HEK293 (cell line): ENCODE measurements at regions not wholly inside any gene's neighbourhood (a gene's known extent, or its start where the extent isn't known, plus 50 kb on each side); places are given as distances from the start of the nearest gene placed in this dataset.

Source experiments
- CTCF ChIA-PET: fragments of 350-600 bp; formaldehyde crosslinking; extraction: SDS; loops from one replicate; lab custom pipeline; 2021; ENCODE audit warnings: antibody characterized with exemption; lab: Yijun Ruan, JAX
- POLR2A ChIA-PET: fragments of 300-600 bp; formaldehyde crosslinking; extraction: SDS; loops from one replicate; lab custom pipeline; 2020; ENCODE audit warnings: antibody characterized with exemption, inconsistent platforms; lab: Yijun Ruan, JAX
- H3K27ac ChIP-seq: fragments of 200-500 bp; sonication (Bioruptor generic); 2 replicates; pipeline ENCODE4 v1.5.1; 2014; ENCODE audit warnings: low read depth, low read length, control low read depth, inconsistent platforms; ENCODE audit errors: extremely low read depth
- H3K36me3 ChIP-seq, 2 experiments: fragments of 200-500 bp in 1 of 2; sonication (Bioruptor generic) in 1 of 2; 1 replicate in 1 of 2; 2 replicates in 1 of 2; pipeline ENCODE4 v1.5.1; 2014 to 2017; ENCODE audit warnings: inconsistent platforms in 2 of 2, low read length in 2 of 2; ENCODE audit not compliant: control insufficient read depth in 2 of 2, insufficient read depth in 1 of 2
- H3K4me1 ChIP-seq: fragments of 200-500 bp; sonication (Bioruptor generic); 2 replicates; pipeline ENCODE4 v1.5.1; 2014; ENCODE audit warnings: mild to moderate bottlenecking, low read length, inconsistent platforms; ENCODE audit not compliant: control insufficient read depth, insufficient read depth
- H3K4me3 ChIP-seq: 2 replicates; pipeline ENCODE4 v1.5.1; 2011; ENCODE audit warnings: low read depth, mild to moderate bottlenecking, control low read depth, low read length, moderate library complexity
- H3K9me3 ChIP-seq: fragments of 200-500 bp; sonication (Bioruptor generic); 2 replicates; pipeline ENCODE4 v1.5.1; 2014; ENCODE audit warnings: low read depth, low read length, inconsistent platforms; ENCODE audit not compliant: control insufficient read depth, insufficient read depth
- KLF8 ChIP-seq: fragments of 450-650 bp; formaldehyde crosslinking; IDR thresholded peaks from 2 replicates; pipeline ENCODE4 v1.5.1; 2016; ENCODE audit warnings: missing biosample characterization, missing genetic modification characterization
- PATZ1 ChIP-seq: fragments of 450-650 bp; formaldehyde crosslinking; IDR thresholded peaks from 2 replicates; pipeline ENCODE4 v1.5.1; 2016; ENCODE audit warnings: missing biosample characterization, missing genetic modification characterization
- REPIN1 ChIP-seq: fragments of 450-650 bp; formaldehyde crosslinking; IDR thresholded peaks from 2 replicates; pipeline ENCODE4 v1.5.1; 2017; ENCODE audit warnings: missing biosample characterization, missing genetic modification characterization, low read depth
- YY2 ChIP-seq: fragments of 450-650 bp; formaldehyde crosslinking; IDR thresholded peaks from 2 replicates; pipeline ENCODE4 v1.5.1; 2016; ENCODE audit warnings: missing biosample characterization, missing genetic modification characterization
- ZNF114 ChIP-seq: fragments of 450-650 bp; formaldehyde crosslinking; IDR thresholded peaks from 2 replicates; pipeline ENCODE4 v1.5.0; 2017; ENCODE audit warnings: missing biosample characterization, missing genetic modification characterization
- ZNF132 ChIP-seq: fragments of 450-650 bp; formaldehyde crosslinking; IDR thresholded peaks from 2 replicates; pipeline ENCODE4 v1.5.1; 2017; ENCODE audit warnings: missing biosample characterization, missing genetic modification characterization, borderline replicate concordance
- ZNF146 ChIP-seq: fragments of 450-650 bp; formaldehyde crosslinking; IDR thresholded peaks from 2 replicates; pipeline ENCODE4 v1.5.1; 2016; ENCODE audit warnings: missing biosample characterization, missing genetic modification characterization
- ZNF175 ChIP-seq: fragments of 450-650 bp; formaldehyde crosslinking; IDR thresholded peaks from 2 replicates; pipeline ENCODE4 v1.5.1; 2016; ENCODE audit warnings: missing biosample characterization, missing genetic modification characterization
- ZNF302 ChIP-seq: fragments of 450-650 bp; formaldehyde crosslinking; IDR thresholded peaks from 2 replicates; pipeline ENCODE4 v1.5.1; 2016; ENCODE audit warnings: missing biosample characterization, missing genetic modification characterization, low read depth
- ZNF426 ChIP-seq: fragments of 450-650 bp; formaldehyde crosslinking; IDR thresholded peaks from 2 replicates; pipeline ENCODE4 v1.5.1; 2017; ENCODE audit warnings: missing biosample characterization, missing genetic modification characterization, mild to moderate bottlenecking, inconsistent platforms, moderate library complexity
- ZNF555 ChIP-seq: fragments of 450-650 bp; formaldehyde crosslinking; conservative IDR thresholded peaks from 2 replicates; pipeline ENCODE4 v1.5.1; 2017; ENCODE audit warnings: missing biosample characterization, mild to moderate bottlenecking, missing genetic modification characterization, inconsistent platforms
- ZNF558 ChIP-seq: fragments of 450-650 bp; formaldehyde crosslinking; IDR thresholded peaks from 2 replicates; pipeline ENCODE4 v1.5.1; 2016; ENCODE audit warnings: missing biosample characterization, missing genetic modification characterization
- ZNF701 ChIP-seq: fragments of 450-650 bp; formaldehyde crosslinking; IDR thresholded peaks from 2 replicates; pipeline ENCODE4 v1.5.1; 2016; ENCODE audit warnings: missing biosample characterization, missing genetic modification characterization
- ZSCAN30 ChIP-seq: fragments of 450-650 bp; IDR thresholded peaks from 2 replicates; pipeline ENCODE4 v1.5.1; 2018; ENCODE audit warnings: missing biosample characterization, mild to moderate bottlenecking, missing genetic modification characterization, moderate library complexity
- TF ChIP-seq, protein P1 (sequence below): fragments of 450-650 bp; formaldehyde crosslinking; IDR thresholded peaks from 2 replicates; pipeline ENCODE4 v1.5.1; 2016; ENCODE audit warnings: missing biosample characterization, missing genetic modification characterization
- TF ChIP-seq, protein P2 (sequence below): fragments of 450-650 bp; formaldehyde crosslinking; conservative IDR thresholded peaks from 2 replicates; pipeline ENCODE4 v1.5.1; 2016; ENCODE audit warnings: low read depth, missing biosample characterization, missing genetic modification characterization
- TF ChIP-seq, protein P3 (sequence below): fragments of 450-650 bp; formaldehyde crosslinking; IDR thresholded peaks from 2 replicates; pipeline ENCODE4 v1.5.1; 2017; ENCODE audit warnings: missing biosample characterization, missing genetic modification characterization
- TF ChIP-seq, protein P4 (sequence below): fragments of 450-650 bp; formaldehyde crosslinking; IDR thresholded peaks from 2 replicates; pipeline ENCODE4 v1.5.1; 2016; ENCODE audit warnings: missing biosample characterization, missing genetic modification characterization, borderline replicate concordance
- TF ChIP-seq, protein P5 (sequence below): fragments of 450-650 bp; formaldehyde crosslinking; optimal IDR thresholded peaks from 2 replicates; pipeline ENCODE3; 2016; ENCODE audit warnings: missing biosample characterization, mild to moderate bottlenecking, missing genetic modification characterization

GRCh38 chr16:60061396-60061795 is 1327.3 kb upstream of the GOT2 start:
- Histone ChIP-seq H3K4me3 (no peak overlapping the region), H3K36me3 (no peaks in the 10 kb centered on the region), H3K4me1 (no peaks in the 10 kb centered on the region), H3K27ac (no peak overlapping the region), H3K9me3 (no peaks in the 10 kb centered on the region)
- ChIA-PET CTCF (no interaction called here), POLR2A (no interaction called here)
- TF ChIP-seq, protein P1, sequence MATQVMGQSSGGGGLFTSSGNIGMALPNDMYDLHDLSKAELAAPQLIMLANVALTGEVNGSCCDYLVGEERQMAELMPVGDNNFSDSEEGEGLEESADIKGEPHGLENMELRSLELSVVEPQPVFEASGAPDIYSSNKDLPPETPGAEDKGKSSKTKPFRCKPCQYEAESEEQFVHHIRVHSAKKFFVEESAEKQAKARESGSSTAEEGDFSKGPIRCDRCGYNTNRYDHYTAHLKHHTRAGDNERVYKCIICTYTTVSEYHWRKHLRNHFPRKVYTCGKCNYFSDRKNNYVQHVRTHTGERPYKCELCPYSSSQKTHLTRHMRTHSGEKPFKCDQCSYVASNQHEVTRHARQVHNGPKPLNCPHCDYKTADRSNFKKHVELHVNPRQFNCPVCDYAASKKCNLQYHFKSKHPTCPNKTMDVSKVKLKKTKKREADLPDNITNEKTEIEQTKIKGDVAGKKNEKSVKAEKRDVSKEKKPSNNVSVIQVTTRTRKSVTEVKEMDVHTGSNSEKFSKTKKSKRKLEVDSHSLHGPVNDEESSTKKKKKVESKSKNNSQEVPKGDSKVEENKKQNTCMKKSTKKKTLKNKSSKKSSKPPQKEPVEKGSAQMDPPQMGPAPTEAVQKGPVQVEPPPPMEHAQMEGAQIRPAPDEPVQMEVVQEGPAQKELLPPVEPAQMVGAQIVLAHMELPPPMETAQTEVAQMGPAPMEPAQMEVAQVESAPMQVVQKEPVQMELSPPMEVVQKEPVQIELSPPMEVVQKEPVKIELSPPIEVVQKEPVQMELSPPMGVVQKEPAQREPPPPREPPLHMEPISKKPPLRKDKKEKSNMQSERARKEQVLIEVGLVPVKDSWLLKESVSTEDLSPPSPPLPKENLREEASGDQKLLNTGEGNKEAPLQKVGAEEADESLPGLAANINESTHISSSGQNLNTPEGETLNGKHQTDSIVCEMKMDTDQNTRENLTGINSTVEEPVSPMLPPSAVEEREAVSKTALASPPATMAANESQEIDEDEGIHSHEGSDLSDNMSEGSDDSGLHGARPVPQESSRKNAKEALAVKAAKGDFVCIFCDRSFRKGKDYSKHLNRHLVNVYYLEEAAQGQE (tag by site-specific recombination), result no peak
- TF ChIP-seq ZNF302 (tag by site-specific recombination), result no peak
- TF ChIP-seq ZNF132 (tag by site-specific recombination), result no peak
- no peak for TF ChIP-seq REPIN1 (tag by site-specific recombination)
- no peak for TF ChIP-seq ZNF426

- TF ChIP-seq ZNF558 (tag by site-specific recombination) (no peak), PATZ1 (tag by site-specific recombination) (no peak), ZNF555 (tag by site-specific recombination) (no peak), ZNF701 (tag by site-specific recombination) (no peak), YY2 (tag by site-specific recombination) (no peak), ZNF146 (tag by site-specific recombination) (no peak), ZNF175 (no peak), ZSCAN30 (no peak), ZNF114 (tag by site-specific recombination) (no peak), KLF8 (tag by site-specific recombination) (no peak)
- TF ChIP-seq, protein P2, sequence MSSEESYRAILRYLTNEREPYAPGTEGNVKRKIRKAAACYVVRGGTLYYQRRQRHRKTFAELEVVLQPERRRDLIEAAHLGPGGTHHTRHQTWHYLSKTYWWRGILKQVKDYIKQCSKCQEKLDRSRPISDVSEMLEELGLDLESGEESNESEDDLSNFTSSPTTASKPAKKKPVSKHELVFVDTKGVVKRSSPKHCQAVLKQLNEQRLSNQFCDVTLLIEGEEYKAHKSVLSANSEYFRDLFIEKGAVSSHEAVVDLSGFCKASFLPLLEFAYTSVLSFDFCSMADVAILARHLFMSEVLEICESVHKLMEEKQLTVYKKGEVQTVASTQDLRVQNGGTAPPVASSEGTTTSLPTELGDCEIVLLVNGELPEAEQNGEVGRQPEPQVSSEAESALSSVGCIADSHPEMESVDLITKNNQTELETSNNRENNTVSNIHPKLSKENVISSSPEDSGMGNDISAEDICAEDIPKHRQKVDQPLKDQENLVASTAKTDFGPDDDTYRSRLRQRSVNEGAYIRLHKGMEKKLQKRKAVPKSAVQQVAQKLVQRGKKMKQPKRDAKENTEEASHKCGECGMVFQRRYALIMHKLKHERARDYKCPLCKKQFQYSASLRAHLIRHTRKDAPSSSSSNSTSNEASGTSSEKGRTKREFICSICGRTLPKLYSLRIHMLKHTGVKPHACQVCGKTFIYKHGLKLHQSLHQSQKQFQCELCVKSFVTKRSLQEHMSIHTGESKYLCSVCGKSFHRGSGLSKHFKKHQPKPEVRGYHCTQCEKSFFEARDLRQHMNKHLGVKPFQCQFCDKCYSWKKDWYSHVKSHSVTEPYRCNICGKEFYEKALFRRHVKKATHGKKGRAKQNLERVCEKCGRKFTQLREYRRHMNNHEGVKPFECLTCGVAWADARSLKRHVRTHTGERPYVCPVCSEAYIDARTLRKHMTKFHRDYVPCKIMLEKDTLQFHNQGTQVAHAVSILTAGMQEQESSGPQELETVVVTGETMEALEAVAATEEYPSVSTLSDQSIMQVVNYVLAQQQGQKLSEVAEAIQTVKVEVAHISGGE (tag by site-specific recombination), result no peak
- TF ChIP-seq, protein P3, sequence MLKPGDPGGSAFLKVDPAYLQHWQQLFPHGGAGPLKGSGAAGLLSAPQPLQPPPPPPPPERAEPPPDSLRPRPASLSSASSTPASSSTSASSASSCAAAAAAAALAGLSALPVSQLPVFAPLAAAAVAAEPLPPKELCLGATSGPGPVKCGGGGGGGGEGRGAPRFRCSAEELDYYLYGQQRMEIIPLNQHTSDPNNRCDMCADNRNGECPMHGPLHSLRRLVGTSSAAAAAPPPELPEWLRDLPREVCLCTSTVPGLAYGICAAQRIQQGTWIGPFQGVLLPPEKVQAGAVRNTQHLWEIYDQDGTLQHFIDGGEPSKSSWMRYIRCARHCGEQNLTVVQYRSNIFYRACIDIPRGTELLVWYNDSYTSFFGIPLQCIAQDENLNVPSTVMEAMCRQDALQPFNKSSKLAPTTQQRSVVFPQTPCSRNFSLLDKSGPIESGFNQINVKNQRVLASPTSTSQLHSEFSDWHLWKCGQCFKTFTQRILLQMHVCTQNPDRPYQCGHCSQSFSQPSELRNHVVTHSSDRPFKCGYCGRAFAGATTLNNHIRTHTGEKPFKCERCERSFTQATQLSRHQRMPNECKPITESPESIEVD (tag by site-specific recombination), result no peak
- TF ChIP-seq, protein P4, sequence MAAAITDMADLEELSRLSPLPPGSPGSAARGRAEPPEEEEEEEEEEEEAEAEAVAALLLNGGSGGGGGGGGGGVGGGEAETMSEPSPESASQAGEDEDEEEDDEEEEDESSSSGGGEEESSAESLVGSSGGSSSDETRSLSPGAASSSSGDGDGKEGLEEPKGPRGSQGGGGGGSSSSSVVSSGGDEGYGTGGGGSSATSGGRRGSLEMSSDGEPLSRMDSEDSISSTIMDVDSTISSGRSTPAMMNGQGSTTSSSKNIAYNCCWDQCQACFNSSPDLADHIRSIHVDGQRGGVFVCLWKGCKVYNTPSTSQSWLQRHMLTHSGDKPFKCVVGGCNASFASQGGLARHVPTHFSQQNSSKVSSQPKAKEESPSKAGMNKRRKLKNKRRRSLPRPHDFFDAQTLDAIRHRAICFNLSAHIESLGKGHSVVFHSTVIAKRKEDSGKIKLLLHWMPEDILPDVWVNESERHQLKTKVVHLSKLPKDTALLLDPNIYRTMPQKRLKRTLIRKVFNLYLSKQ, result no peak
- TF ChIP-seq, protein P5, sequence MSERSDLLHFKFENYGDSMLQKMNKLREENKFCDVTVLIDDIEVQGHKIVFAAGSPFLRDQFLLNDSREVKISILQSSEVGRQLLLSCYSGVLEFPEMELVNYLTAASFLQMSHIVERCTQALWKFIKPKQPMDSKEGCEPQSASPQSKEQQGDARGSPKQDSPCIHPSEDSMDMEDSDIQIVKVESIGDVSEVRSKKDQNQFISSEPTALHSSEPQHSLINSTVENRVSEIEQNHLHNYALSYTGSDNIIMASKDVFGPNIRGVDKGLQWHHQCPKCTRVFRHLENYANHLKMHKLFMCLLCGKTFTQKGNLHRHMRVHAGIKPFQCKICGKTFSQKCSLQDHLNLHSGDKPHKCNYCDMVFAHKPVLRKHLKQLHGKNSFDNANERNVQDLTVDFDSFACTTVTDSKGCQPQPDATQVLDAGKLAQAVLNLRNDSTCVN (tag by site-specific recombination), result no peak
- Histone ChIP-seq H3K36me3 (no peaks in the 10 kb centered on the region), H3K9me3 (no peaks in the 10 kb centered on the region), H3K4me3 (no peak overlapping the region), H3K4me1 (no peaks in the 10 kb centered on the region), H3K27ac (no peak overlapping the region)
- CTCF ChIA-PET, result no interaction called here
- POLR2A ChIA-PET, result no interaction called here
Observed at GRCh38 chr16:60060731-60061130, 1326.6 kb upstream of the GOT2 start.
